ENCODE measurements at regions not wholly inside any gene's neighbourhood (a gene's known extent, or its start where the extent isn't known, plus 50 kb on each side); places are given as distances from the start of the nearest gene placed in this dataset.

GRCh38 chr9:31824860-31825259 is 559.6 kb upstream of the ACO1 start:
- 15 to 68% methylated on average over 2 of the region's 2 CpGs for WGBS, 2 donors
- H3K4me1 ChIP-seq, result no peaks in the 10 kb centered on the region
- no peak for DNase-seq
- intact Hi-C loops (cut with DNase I), result no loop called here
- no peak overlapping the region for H3K4me3 ChIP-seq
- no peak overlapping the region for H3K27ac ChIP-seq
- no peaks in the 10 kb centered on the region for H3K9me3 ChIP-seq
- H3K36me3 ChIP-seq, result no peaks in the 10 kb centered on the region
- TF ChIP-seq EP300 (IDR thresholded peaks at IDR 0.05) (no peak), CTCF (IDR thresholded peaks at IDR 0.05) (no peak), POLR2A (IDR thresholded peaks at IDR 0.05) (no peak), POLR2AphosphoS5 (IDR thresholded peaks at IDR 0.05) (no peak)
- H3K27me3 ChIP-seq, result no peaks in the 10 kb centered on the region

GRCh38 chr9:31837211-31837610 is 547.2 kb upstream of the ACO1 start:
- intact Hi-C loops (cut with DNase I), result no loop called here
- no peak overlapping the region for H3K4me3 ChIP-seq
- H3K27me3 ChIP-seq, result no peaks in the 10 kb centered on the region
- TF ChIP-seq EP300 (IDR thresholded peaks at IDR 0.05), result no peak
- TF ChIP-seq POLR2AphosphoS5 (IDR thresholded peaks at IDR 0.05), result no peak
- no peak for TF ChIP-seq CTCF (IDR thresholded peaks at IDR 0.05)
- H3K4me1 ChIP-seq, result no peaks in the 10 kb centered on the region
- no peaks in the 10 kb centered on the region for H3K36me3 ChIP-seq
- no peak for DNase-seq
- WGBS, 2 donors, result 76 to 84% methylated on average over 3 of the region's 3 CpGs
- no peak overlapping the region for H3K27ac ChIP-seq
- H3K9me3 ChIP-seq, result no peaks in the 10 kb centered on the region

GRCh38 chr9:31839273-31839672 is 545.2 kb upstream of the ACO1 start:
- TF ChIP-seq POLR2AphosphoS5 (IDR thresholded peaks at IDR 0.05) (no peak), CTCF (IDR thresholded peaks at IDR 0.05) (no peak), POLR2A (IDR thresholded peaks at IDR 0.05) (no peak), EP300 (IDR thresholded peaks at IDR 0.05) (no peak)
- intact Hi-C loops (cut with DNase I), result no loop called here

GRCh38 chr9:31840702-31841101 is 543.7 kb upstream of the ACO1 start:
- Histone ChIP-seq H3K9me3 (no peaks in the 10 kb centered on the region), H3K27ac (no peak overlapping the region), H3K27me3 (no peaks in the 10 kb centered on the region), H3K36me3 (no peaks in the 10 kb centered on the region), H3K4me1 (no peaks in the 10 kb centered on the region), H3K4me3 (no peak overlapping the region)
- DNase-seq, result no peak
- intact Hi-C loops (cut with DNase I), result no loop called here
- no peak for TF ChIP-seq POLR2AphosphoS5 (IDR thresholded peaks at IDR 0.05)
- TF ChIP-seq EP300 (IDR thresholded peaks at IDR 0.05), result no peak
- TF ChIP-seq POLR2A (IDR thresholded peaks at IDR 0.05), result no peak
- no peak for TF ChIP-seq CTCF (IDR thresholded peaks at IDR 0.05)
- WGBS, 2 donors, result 58 to 82% methylated on average over 4 of the region's 4 CpGs

More at GRCh38 chr9:31839273-31839672, 545.2 kb upstream of the ACO1 start:
- Histone ChIP-seq H3K9me3 (no peaks in the 10 kb centered on the region), H3K4me3 (no peak overlapping the region), H3K36me3 (no peaks in the 10 kb centered on the region), H3K4me1 (no peaks in the 10 kb centered on the region), H3K27me3 (no peaks in the 10 kb centered on the region), H3K27ac (no peak overlapping the region)
- DNase-seq, result no peak
- WGBS, 2 donors, result 71 to 84% methylated on average over 1 of the region's 1 CpG

- no peak overlapping the region for H3K4me3 ChIP-seq
- DNase-seq, result no peak
- intact Hi-C loops (cut with DNase I), result no loop called here
- no peaks in the 10 kb centered on the region for H3K9me3 ChIP-seq
- TF ChIP-seq POLR2AphosphoS5 (IDR thresholded peaks at IDR 0.05), result no peak
- TF ChIP-seq CTCF (IDR thresholded peaks at IDR 0.05), result no peak
- no peak for TF ChIP-seq POLR2A (IDR thresholded peaks at IDR 0.05)
- no peak for TF ChIP-seq EP300 (IDR thresholded peaks at IDR 0.05)
- H3K4me1 ChIP-seq, result no peaks in the 10 kb centered on the region
- 77 to 83% methylated on average over 1 of the region's 1 CpG for WGBS, 2 donors
- no peaks in the 10 kb centered on the region for H3K27me3 ChIP-seq
- no peaks in the 10 kb centered on the region for H3K36me3 ChIP-seq
- no peak overlapping the region for H3K27ac ChIP-seq
Observed at GRCh38 chr9:31847963-31848362, 536.5 kb upstream of the ACO1 start.

All from sigmoid colon (tissue), 6 donors.